HG03045 (cell line): ENCODE measurements at regions not wholly inside any gene's neighbourhood (a gene's known extent, or its start where the extent isn't known, plus 50 kb on each side); places are given as distances from the start of the nearest gene placed in this dataset.

Experiments
- ATAC-seq: cut with Tn5 transposase; IDR thresholded peaks from one replicate; pipeline ENCODE4 v1.9.1; 2021; ENCODE audit warnings: mild to moderate bottlenecking, moderate library complexity; ENCODE audit not compliant: unreplicated experiment

DNA sequence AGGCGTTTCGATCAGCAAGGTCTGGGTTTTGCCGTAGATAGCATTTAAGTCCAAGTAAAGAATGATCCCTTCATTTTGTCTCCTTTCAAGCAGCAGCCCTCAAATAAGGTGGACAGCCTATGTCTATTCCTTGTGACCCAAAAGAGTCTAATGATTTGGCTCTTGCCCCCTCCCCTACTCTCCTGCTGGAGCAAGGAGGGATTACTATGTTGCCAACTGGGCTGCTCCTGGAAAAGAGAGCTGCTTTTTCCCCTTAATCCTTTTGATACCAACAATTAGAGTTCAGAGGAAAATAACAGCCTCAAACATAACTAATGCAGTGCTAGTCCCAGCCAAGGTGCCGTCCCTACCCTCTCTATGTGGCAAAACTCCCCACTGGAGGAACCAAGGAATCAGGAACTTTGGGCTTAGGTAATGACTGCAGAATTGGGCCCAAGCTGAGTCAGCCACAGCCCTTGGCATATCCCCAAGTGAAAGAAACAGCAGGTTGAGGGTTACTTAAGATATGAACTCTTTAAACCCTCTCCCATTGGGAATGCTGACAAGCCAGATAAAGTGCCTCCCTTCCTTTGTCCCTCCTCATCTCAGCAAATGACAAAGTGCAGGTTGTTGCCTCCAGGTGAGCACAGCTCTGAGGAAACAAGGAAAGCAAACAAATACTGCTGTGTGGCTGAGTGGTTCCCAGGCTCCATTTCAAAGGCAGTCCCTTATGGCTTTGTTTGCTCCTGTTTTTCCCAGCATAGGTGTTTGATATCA, 643.7 kb downstream of the INHBA start:
- ATAC-seq, result no peak

DNA sequence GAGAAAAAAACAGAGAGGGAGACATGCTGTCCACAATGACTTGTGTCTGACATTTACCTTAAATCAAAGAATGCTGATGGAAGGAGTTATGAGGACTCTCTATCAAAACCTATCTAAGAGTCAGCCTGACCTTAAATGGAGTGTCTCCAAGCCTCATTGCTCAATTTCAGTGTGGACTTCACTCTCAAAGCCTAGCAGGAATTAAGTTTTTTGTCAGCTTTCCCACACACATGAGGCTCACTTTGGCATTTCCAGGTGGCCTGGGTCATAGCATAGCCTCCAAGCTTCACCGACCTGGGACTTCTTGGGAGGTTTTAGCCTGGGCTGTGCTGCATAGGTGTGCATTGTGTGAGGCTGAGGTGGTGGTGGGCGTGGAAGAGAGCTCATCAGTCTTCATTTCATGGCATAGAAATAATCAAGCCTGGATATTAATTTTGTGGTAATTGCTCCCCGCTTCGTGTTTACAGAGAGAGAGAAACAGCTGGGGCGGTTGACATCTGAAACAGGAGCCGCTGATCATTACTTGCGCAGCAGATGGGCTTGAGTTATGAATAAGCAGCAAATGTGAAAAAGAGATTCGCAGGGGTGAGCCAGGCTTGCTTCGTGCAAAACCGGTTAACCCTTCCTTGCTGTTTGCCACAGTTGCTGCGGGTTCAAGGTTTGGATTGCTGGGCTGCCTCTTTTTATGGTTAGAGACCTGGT, 647.8 kb downstream of the INHBA start:
- ATAC-seq, result no peak

DNA sequence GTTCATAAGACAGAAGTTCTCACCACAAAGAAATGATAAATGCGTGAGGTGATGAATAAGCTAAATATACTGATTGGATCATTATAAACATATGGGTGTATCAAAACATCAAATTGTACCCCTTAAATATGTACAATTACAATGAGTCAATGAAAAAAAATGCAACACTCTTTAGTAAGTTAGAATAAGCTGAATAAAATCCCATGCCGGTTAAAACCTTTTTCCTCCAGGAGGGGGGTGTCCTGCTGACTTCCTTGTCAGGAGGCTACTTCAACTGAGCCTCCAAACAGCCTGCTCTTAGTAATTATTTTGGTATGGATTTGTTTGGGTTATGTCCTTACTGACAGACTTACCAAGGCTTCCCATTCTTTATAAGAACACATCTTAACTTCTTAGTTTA, 649.1 kb downstream of the INHBA start:
- ATAC-seq, result no peak

DNA sequence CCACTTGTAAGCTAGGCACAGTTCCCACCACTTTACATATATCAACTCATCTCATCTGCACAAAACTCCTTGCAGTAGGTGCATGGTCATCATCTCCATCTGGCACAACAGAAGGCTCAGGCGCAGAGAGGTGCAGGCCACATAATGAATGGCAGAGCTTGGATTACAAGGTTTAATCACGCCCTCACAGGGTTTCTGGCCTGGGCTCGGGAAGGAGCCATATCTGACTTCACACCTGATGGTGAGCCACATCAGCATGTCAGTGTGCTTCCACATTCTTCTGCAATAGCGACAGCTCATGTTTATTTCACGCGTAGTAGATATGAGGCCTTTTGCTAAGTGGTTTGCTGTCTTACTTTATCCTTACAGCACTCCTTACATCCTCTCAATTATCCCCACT, 650.2 kb downstream of the INHBA start:
- ATAC-seq, result no peak

DNA sequence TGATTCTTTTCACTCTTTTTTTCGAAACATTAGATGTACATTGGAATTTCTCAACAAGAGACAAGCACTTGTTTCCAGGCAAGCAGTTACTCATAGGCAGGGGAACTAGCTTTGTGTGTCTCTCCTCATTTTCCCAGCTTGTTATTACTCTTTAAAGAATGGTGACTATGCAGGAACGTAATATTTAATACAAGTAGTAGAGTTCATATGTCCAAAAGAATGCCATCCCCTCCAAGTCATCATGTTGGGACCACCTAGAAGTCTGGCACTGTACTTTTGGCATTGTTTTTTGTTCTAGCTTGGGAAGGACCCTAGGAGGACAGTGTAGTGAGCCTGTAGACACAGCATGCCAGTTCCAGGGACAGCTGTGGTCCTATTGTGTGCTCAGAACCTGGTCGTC, 650.7 kb downstream of the INHBA start:
- no peak for ATAC-seq

DNA sequence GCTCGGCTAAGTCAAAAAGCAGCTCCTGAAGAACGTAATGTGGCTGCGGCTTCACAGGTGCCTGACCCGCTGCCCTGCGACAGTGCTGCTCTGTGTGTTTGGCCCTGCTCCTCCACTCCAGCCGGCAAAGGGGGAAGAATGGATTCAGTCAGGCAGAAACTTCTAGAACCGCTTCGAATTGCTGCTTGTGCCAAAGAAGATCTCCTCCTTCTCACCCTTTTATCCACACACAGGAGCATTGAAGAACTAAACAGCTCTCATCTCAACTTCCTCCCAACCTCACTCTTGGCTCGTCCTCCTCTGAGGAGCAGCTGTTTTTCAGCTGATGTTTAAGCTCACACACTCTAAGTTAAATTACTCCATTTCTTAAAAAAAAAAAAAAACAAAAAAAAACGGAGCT, 651.4 kb downstream of the INHBA start:
- ATAC-seq, result no peak

DNA sequence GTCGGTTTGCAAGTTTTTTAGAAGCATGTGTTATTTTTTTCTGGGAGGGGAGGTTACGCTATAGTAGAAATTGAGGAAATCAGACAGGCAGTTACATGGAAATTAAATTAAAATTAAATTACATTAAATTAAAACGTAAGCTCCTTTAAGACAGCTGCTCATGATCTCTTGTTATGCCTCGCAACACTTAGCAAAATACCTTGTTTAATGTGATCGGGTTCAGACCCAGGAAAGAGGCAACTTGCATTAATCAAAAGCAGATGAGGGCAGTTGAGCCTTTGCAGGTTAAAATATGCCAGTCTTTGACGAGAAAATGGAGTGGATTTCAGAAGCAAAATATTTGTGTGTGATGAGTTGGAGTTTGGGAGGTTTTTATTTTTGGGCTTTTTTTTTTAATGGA, 651.8 kb downstream of the INHBA start:
- ATAC-seq, result no peak

DNA sequence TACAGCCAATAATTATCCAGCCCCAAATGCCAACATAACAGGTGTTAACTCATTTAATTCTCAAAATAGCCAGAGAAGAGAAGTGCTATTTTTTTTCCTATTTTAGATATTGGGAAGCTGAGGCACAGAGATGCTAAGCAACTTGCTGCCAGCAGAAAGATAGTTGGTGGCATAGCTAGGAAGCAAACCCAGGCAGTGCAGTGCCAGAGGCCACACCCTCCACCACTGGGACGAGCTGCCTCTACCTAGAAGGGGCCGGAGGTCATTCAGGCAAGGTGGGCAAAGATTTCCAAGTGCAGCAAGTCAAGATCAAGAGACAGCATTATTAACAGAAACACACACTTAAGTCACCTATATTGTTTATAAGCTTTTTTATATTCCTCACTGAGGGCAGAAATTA, 654.1 kb downstream of the INHBA start:
- ATAC-seq, result no peak

DNA sequence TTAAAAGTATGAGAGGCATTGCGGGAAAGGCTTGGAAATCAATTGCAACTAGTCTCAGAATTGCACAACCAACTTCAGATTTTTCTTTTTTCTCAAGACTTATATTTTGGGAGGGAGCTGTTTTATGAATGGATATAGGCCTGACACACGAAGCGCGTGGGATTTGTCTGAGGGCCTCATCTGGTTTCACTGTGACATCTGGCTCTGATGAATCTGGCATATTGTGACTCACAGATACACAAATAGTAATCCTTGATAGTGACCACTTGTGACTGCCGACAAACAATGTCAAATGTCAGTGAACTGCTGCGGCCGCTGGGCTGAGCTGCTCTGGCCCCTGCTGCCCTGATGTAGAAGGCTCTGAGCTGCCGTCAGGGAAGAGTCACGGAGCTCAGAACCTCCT, 655.1 kb downstream of the INHBA start:
- no peak for ATAC-seq

DNA sequence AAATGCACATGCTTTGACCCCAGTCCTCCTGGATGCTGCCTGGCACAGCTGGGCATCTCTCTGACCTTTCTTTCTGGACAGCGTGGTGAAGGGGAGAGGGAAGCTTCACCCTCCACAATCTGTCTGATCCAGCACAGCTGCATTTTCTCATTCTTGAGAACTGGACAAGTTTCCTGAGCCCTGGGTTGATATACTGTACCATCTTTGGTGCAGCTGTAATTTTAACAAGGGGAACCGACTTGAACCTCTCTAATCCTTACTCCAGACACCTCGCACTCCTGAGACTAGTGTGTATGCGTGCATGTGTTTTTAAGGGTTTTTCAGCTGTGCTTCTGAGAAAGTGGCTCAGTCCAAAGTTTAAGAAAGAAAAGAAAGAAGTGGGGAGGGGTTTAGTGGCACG, 655.7 kb downstream of the INHBA start:
- ATAC-seq, result no peak

DNA sequence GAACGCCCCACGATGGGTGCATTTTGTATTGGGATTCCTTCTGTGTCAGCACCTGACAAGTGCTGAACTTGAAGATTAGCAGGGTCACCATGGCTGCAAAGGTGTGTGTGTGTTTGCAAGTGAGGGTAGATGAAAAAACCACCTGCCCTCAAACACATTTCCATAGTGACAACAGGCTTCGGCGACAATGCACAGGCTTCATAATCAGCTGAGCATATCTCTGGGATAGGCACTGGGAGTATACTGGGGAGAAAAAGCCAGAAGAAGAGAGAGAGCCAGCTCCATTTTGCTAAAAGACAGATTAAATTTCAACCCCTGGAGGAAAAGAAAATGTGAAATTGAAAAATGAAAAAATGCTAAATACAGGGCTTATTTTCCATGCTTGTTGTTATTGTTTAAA, 656.1 kb downstream of the INHBA start:
- no peak for ATAC-seq

DNA sequence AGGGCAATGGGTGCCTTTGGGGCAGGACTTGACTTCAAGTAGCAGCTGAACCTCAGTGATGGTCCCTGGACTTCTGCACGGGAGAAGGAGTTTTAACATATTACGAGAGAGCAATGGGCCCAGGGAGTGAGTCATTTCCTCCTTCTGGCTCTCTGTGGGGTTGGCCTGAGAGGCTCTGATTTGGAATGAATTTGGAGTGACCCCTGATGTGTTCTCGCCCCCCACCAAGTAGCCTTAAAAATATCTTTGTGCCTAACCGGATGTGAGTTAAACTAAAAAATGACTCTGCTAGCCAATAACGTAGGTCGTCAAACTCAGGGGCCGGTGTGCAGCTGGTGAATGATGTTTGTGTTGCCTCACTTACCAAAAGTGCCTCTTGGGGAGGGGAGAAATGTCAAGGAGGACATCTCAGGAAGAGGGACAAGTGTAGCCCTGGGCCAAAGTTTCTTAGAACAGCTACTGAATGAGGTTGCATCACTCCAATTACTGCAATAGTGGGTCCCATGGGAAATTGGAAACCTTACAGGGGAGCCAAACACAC, 656.6 kb downstream of the INHBA start:
- ATAC-seq, result no peak

DNA sequence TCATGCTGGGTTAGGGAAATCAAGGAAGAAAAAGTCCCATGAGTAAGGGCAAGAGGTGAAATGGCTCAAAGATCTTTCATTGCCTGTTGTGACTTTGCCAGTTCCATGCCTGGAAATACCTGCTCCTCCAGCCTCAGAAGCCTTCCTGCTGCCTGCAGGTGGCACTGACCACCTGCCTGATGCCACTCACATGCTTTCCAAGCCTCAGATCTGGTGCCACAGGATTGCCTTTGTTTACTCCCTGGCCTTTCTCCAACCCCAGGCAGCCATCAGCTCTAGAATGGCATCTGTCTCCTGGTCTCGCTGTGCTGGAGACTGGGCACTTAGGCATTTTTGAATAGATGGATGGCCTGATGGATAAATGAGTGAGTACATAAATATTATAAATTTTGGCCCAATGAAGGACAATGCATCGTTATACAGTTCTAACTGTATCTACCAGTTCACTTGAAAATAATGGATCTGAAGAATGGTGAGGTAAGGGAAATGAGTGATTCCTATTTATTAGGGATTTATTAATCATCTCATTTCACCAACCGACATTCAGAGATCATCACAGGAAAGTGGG, 657.2 kb downstream of the INHBA start:
- no peak for ATAC-seq

DNA sequence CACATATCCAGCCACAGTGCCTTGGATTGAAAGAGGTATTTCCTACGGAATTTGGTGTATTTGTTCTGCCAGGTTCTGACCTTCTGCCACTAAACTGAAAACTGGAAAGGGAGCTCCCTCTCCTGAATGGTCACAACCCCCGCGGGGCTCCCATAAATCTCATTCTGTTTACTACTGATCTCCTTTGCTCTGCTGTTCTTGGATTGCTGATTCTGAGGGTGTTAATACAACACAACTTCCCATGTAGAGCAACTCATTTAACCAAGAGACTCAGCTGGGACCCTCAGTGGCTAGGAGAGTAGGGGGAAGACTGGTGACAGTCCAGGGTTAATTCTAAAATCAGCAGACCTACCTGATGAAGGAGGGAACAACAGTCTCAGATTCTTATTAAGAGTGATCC, 662.9 kb downstream of the INHBA start:
- ATAC-seq, result no peak

DNA sequence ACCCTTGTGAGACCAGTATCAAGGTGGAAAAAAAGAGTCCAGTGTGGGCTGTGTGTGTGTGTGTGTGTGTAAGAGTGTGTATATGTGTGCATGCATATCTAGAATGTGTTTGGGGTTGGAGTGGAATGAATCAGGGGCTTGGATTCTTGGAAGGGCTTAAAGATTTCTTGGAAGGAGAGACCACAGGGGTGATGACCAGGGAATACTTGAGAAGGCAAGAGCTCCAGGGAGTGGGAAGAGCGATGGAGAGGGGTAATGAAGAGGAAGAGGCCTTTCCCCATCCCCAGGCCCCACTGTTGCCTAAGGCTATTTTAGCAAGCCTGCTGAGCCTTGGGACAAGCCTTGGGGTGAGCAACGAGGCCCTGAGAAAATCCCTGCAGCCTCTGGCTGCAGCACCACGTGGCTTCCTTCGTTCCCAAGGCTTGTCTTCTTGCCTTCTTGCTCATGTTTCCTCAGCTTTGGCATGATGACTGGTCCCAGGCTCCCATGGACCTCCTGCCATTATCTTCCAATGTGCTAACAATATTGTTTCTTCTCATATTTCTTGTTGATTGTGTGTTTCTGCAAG, 663.4 kb downstream of the INHBA start:
- ATAC-seq, result no peak

DNA sequence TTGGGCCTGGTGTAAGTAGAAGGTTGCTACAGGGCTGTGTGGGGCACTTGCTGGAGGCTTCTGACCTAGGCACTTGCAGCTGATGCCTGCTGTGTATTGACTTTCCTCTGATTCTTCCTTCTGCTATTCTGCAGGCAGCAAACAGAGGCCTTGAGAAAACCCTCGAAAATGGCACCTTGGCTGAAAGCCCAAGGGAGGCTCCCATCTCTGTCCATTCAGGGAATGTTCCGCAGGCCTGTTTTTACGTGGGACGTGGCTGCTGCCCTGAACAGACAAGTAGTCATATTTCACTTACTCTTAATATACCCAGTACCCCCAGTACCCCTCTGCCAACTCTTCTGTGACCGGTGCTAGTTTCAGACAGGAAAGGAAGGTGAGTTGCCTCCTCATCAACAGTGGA, 664.7 kb downstream of the INHBA start:
- no peak for ATAC-seq

DNA sequence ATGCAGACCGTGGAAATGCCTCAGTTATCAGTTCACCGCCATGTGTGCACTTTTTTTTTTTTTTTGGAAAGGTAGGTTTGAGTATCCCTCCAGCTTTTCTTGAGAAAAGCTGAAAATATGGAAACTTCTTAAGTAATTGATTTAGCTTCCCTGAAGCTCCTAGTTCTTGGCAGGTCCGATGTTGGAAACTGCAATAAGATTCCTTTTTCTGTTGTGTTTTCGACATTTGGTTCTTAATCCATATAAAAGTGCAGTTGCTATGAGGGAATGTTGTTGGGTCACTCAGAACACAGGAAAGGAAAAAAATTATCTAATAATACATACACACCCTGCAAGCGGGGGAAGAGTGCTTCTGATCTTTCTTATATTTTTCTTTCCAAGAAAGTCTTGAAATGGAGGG, 665.2 kb downstream of the INHBA start:
- no peak for ATAC-seq

DNA sequence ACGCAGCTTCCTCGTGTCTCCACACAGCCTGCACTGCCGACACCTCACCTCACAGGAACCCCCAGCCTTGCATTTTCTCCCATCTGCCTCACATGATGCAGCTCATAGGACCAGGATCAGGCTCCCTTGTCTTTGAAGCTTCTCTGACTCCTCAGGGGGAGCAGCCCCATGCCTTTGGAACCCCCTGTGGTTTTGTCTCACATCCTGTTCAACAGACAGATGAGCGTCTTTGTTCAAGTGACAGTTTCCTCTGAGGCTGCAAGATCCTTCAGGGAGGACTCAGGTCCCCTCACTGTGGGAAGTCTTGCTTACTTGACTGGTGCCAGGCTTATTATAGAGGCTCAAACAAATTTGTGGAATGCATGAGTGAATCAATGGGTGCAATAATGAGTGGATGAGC, 667.1 kb downstream of the INHBA start:
- no peak for ATAC-seq

DNA sequence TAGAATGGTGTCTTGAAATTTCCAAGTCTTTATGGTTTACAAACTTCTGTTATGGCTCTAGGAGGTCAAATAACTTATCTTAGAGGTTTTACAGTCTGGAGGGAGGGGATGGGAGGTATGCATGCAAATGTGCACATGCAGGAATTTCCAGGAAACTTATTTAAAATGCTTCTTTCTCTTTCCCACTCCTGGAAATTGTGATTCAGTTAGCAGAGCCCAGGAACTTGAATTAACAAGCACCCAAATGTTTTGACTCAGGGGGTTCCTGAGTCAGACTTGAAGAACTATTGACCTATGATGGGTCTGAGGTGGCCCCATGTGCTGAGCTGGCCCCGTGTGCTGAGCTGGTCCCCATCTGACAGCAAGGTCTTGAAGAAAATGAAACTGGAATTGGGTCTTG, 669.4 kb downstream of the INHBA start:
- ATAC-seq, result no peak

DNA sequence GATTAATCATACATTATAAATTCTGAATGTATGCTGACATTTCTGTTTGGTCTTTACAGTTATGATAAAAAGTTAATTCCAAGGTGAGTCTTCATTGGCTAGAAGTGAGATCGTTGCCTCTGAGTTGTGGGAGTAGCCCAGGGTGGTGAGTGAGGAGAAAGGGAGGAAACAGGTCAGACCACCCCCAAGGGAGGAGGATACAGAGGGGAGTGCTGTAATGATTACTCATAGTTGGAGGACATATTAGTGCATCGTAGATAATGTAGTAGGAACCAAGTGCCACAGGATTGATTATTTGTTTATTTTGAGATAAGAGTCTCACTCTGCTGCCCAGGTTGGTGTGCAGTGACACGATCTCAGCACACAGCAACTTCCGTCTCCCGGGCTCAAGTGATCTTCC, 672.2 kb downstream of the INHBA start:
- ATAC-seq, result no peak

DNA sequence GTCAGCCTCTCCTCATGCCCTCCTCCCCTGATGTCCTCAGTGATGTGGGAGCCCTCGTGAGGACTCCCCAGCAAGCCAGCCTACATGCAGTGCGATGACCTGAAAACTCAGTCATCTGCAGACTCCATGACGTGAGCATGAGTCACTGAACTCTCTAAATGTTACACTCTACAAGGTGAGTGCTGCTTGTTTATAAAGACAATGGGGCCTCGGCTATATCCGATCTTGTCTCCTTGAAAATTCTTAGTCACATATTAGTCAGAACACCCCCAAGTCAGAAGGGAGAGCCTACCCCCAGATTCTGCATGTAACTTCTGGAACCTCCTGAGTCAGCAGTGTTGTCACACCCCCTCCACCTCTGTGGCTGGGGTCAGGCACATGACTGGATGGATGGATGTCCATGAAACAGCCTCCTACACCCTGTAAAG, 673.8 kb downstream of the INHBA start:
- no peak for ATAC-seq

DNA sequence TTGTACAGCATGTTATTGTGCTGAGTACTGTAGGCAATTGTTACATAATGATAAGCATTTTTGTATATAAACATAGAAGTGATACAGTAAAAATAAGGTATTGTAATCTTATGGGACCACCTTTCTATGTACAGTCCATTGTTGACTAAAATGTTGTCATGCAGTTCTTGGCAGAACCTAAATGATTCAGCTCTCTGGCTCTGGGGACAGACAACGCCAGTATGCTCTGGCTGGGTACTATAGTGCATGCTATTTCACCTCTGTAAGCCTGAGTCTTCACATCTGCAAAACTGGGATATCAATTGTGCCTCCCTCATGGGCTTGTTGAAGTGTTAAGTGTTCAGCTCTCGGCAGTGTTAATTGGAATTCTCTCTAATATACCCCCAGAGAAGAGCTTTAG, 674.3 kb downstream of the INHBA start:
- no peak for ATAC-seq
